ENCODE measurements at regions not wholly inside any gene's neighbourhood (a gene's known extent, or its start where the extent isn't known, plus 50 kb on each side); places are given as distances from the start of the nearest gene placed in this dataset.

- TF ChIP-seq RAD21 (IDR thresholded peaks at IDR 0.05 in 1 of 2, conservative IDR thresholded peaks at IDR 0.05 in 1 of 2; ENCODE audit: low read depth in 2 of 2, low read length in 2 of 2) (no peak), POU5F1 (IDR thresholded peaks at IDR 0.05; ENCODE audit: low read depth, low read length) (no peak), KDM4A (IDR thresholded peaks at IDR 0.05; ENCODE audit: low read depth, low read length, severe bottlenecking) (no peak), HDAC6 (IDR thresholded peaks at IDR 0.05; ENCODE audit: low read depth, low read length) (no peak), BACH1 (IDR thresholded peaks at IDR 0.05; ENCODE audit: low read length) (no peak), USF2 (IDR thresholded peaks at IDR 0.05; ENCODE audit: low read length) (no peak), CBX5 (IDR thresholded peaks at IDR 0.05; ENCODE audit: low read depth, low read length) (no peak)
Measured at GRCh38 chr4:170666909-170667308, 577.2 kb upstream of the AADAT start (continued).
